ENCODE measurements at regions not wholly inside any gene's neighbourhood (a gene's known extent, or its start where the extent isn't known, plus 50 kb on each side); places are given as distances from the start of the nearest gene placed in this dataset.

DNA sequence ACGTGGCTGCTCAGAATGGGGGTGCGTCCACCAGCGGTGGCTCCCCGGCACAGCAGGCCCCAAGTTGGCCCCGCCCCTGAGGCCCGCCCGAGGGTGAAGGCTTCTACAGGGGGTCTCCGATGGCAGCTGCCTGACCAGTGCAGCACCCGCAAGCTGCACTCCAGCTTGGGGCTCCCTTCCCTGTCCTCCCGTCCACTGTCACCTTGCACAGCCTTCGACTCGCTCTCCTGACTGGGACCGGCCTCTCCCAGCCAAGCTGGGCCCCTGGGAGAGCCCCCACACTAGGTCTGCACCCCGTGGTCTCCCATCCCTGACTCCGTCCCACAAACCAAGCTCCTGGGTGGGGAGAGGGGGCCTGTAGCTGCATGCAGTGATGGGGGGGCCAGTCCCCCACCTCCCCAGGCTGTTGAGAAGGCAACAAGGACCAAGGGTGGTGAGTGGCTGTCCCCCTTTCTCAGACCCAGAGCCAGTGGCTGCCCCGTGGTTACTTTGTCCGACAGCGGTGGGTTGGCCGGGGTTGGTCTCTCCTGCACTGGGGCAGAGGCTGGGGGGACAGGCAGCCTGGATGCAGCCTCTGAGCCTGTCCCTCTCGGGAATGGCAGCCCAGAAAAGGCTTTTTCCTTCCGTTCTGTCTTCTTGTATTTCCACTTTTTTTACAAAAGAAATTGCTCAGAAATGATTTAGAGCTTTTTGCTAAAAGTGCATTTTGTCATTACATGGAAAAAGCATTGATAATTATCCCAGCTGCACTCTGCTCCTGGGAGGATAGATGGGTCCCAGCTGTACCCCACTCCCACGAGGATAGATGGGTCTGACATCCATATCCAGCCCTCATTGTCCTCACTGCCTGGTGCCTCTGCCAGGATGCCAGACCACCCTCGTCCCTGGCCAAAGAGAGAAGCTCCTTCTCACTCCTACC, 217.0 kb downstream of the KIF26A start (continued):
- no peak for TF ChIP-seq HNRNPLL (IDR thresholded peaks at IDR 0.05; ENCODE audit: low read depth, low read length, poor library complexity, severe bottlenecking)
- TF ChIP-seq TFAM (CRISPR knock-in tag; conservative IDR thresholded peaks at IDR 0.05), result no peak

DNA sequence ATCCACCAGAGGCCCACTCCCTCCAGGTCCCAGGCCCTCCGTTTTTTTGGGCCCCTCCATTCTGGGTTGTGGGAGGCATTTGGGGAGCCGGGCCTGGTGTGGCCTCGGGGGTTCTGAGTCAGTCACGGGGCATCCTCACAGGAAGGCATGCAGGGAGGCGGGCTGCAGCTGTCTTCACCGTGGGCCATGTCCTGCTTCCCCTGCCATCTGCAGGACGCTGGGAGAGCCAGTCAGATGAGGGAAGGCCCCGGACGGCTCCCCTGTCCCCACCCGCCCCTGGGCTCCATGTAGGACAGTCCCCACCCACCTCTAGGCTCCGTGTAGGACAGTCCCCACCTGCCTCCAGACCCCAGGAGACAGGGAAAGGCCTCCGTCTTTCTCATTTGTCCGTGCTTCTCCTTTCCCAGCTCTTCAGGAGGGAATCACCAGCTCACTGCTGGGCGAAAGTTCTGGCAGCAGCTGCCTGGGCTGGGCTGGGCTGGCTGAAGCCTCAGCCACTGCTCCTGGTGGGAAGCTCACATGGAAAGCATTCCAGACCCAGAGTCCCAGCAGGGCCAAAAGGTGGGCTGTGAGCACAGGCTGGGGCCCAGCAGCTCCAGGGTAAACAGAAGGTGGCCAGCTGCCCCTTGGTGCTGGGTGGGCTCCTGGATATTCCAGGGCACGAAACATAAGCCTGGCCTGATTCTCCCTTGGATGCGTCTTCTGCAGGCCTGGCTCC, 217.8 kb downstream of the KIF26A start:
- no peaks in the 10 kb centered on the region for H4K20me1 ChIP-seq (replicated peaks; ENCODE audit: control insufficient read depth, insufficient read depth, low read length)
- BruUV-seq (replicated peaks), result no TSS peak
- H3K27ac ChIP-seq (ENCODE audit: extremely low read depth, low read depth, low read length), result no peak overlapping the region
- intact Hi-C loops (cut with micrococcal nuclease) (no loop called here), in situ Hi-C loops (cut with MboI) (no loop called here)
- DNase-seq (ENCODE audit: extremely low read depth in 1 of 4, low spot score in 3 of 4), result no peak
- no peak for ATAC-seq
- CTCF ChIA-PET (ENCODE audit: low intra/inter-chr PET ratio), result interaction anchor here (0.6 kb wide), 2 partner anchors 54 to 567 kb away, joined by 3 read pairs; no protein-coding TSS in a partner anchor
- POLR2A ChIA-PET, result interaction anchor here (0.7 kb wide), 1 partner anchor 187 kb away, joined by 3 read pairs; no protein-coding TSS in a partner anchor
- peaks cover 0 to 5% of the 10 kb centered on the region in 2 experiments; a peak in 1 of 5 replicates for H3K4me1 ChIP-seq (replicated peaks in 1 of 2; ENCODE audit: control insufficient read depth in 2 of 2, insufficient read depth in 2 of 2, low read length in 2 of 2)
- H3K36me3 ChIP-seq (ENCODE audit: control insufficient read depth, insufficient read depth, low read length), result no peaks in the 10 kb centered on the region
- H2AFZ ChIP-seq (ENCODE audit: low read depth, low read length), result no peak overlapping the region
- FAIRE-seq, result no peak
- no peaks in the 10 kb centered on the region for H3K9me3 ChIP-seq (replicated peaks; ENCODE audit: control insufficient read depth, insufficient read depth, low read depth, low read length)
- WGBS (ENCODE audit: insufficient coverage, low coverage, missing lambda C conversion rate), result 4% methylated on average over 5 of the region's 16 CpGs
- H3K79me2 ChIP-seq (ENCODE audit: control insufficient read depth, insufficient read depth, low read length), result no peaks in the 10 kb centered on the region
- peaks cover 0 to 17% of the 10 kb centered on the region in 2 experiments; a peak in 2 of 5 replicates for H3K27me3 ChIP-seq (ENCODE audit: control insufficient read depth in 2 of 2, insufficient read depth in 2 of 2, low read length in 2 of 2)
- H3K4me2 ChIP-seq (ENCODE audit: insufficient read depth, low read length), result no peak overlapping the region
- H3K9ac ChIP-seq (ENCODE audit: insufficient read depth in 1 of 2, low read depth in 2 of 2, low read length in 2 of 2), result no peak overlapping the region
- no peaks in the 10 kb centered on the region for H3K9me1 ChIP-seq (ENCODE audit: control insufficient read depth, insufficient read depth, low read length)
- no peak overlapping the region for H3K4me3 ChIP-seq
- TF ChIP-seq ZNF444 (CRISPR knock-in tag; IDR thresholded peaks at IDR 0.05) (no peak), NELFE (IDR thresholded peaks at IDR 0.05; ENCODE audit: insufficient read depth, insufficient read length) (no peak), MTA1 (IDR thresholded peaks at IDR 0.05; ENCODE audit: borderline replicate concordance) (no peak), SMAD2 (IDR thresholded peaks at IDR 0.05; ENCODE audit: low read depth, low read length) (no peak), HSF4 (CRISPR knock-in tag; IDR thresholded peaks at IDR 0.05; ENCODE audit: borderline replicate concordance) (no peak), ATF7 (IDR thresholded peaks at IDR 0.05) (no peak), NCOR1 (IDR thresholded peaks at IDR 0.05) (no peak), MCM3 (IDR thresholded peaks at IDR 0.05) (no peak)
- TF ChIP-seq, protein P1, sequence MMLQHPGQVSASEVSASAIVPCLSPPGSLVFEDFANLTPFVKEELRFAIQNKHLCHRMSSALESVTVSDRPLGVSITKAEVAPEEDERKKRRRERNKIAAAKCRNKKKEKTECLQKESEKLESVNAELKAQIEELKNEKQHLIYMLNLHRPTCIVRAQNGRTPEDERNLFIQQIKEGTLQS (IDR thresholded peaks at IDR 0.05), result no peak
- TF ChIP-seq, protein P1 (CRISPR knock-in tag; conservative IDR thresholded peaks at IDR 0.05), result no peak
- TF ChIP-seq, protein P2, sequence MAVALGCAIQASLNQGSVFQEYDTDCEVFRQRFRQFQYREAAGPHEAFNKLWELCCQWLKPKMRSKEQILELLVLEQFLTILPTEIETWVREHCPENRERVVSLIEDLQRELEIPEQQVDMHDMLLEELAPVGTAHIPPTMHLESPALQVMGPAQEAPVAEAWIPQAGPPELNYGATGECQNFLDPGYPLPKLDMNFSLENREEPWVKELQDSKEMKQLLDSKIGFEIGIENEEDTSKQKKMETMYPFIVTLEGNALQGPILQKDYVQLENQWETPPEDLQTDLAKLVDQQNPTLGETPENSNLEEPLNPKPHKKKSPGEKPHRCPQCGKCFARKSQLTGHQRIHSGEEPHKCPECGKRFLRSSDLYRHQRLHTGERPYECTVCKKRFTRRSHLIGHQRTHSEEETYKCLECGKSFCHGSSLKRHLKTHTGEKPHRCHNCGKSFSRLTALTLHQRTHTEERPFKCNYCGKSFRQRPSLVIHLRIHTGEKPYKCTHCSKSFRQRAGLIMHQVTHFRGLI (CRISPR knock-in tag; IDR thresholded peaks at IDR 0.05), result no peak
- TF ChIP-seq, protein P3, sequence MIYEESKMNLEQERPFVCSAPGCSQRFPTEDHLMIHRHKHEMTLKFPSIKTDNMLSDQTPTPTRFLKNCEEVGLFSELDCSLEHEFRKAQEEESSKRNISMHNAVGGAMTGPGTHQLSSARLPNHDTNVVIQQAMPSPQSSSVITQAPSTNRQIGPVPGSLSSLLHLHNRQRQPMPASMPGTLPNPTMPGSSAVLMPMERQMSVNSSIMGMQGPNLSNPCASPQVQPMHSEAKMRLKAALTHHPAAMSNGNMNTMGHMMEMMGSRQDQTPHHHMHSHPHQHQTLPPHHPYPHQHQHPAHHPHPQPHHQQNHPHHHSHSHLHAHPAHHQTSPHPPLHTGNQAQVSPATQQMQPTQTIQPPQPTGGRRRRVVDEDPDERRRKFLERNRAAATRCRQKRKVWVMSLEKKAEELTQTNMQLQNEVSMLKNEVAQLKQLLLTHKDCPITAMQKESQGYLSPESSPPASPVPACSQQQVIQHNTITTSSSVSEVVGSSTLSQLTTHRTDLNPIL (CRISPR knock-in tag; IDR thresholded peaks at IDR 0.05), result no peak

All from K562 (cell line).